ENCODE measurements at regions not wholly inside any gene's neighbourhood (a gene's known extent, or its start where the extent isn't known, plus 50 kb on each side); places are given as distances from the start of the nearest gene placed in this dataset.

DNA sequence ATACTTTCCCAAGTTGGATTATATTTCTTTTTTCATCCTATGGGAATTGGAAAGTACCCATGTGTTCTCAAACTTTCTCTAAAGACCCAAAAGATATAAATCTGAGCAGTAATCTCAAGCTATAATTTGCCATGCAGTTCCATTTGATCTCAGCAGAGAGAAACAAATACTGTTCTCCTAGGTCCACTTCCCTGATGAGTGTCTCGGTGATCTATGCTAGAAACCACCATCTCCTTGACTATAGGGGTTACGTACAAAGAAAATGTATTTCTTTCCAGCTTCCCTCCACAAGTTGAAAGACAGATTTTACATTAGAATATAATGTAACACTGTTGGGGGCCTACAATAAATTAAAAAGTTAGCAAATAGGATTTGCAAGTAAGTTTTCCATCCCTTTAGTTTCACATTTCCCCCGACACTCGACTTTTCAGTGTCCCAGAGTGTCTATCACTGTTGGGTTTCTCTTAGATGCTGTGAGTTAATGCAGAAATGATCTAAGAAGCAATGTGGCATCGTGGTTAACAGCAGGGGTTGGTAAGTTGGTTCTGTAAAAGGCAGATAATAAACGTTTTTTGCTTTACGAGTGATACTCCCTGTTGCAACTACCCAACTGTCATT, 465.1 kb upstream of the CFAP20DC start:
- Histone ChIP-seq H3K27me3 (ENCODE audit: control insufficient read depth in 4 of 4, insufficient read depth in 4 of 4, low read length in 3 of 4) (no peaks in the 10 kb centered on the region), H3K9me3 (ENCODE audit: control insufficient read depth in 4 of 4, low read length in 3 of 4) (no peaks in the 10 kb centered on the region), H3K4me1 (ENCODE audit: control insufficient read depth in 4 of 4, insufficient read depth in 4 of 4, low read length in 3 of 4) (no peaks in the 10 kb centered on the region), H3K4me3 (ENCODE audit: low read depth in 1 of 3, low read length in 3 of 3) (no peak overlapping the region), H3K9ac (ENCODE audit: low read depth in 1 of 2, low read length in 2 of 2) (no peak overlapping the region), H3K27ac (ENCODE audit: low read depth in 1 of 2, low read length in 2 of 2) (no peak overlapping the region), H3K36me3 (ENCODE audit: control insufficient read depth in 4 of 4, insufficient read depth in 3 of 4, low read depth in 1 of 4, low read length in 3 of 4) (no peaks in the 10 kb centered on the region)
- no peak for TF ChIP-seq FOXA2 (IDR thresholded peaks at IDR 0.05)
- TF ChIP-seq TAF1 (conservative IDR thresholded peaks at IDR 0.05) = no peak
- no peak for TF ChIP-seq HNF4A (conservative IDR thresholded peaks at IDR 0.05)
- no peak for TF ChIP-seq FOXA1 (IDR thresholded peaks at IDR 0.05)
- TF ChIP-seq, protein P1, sequence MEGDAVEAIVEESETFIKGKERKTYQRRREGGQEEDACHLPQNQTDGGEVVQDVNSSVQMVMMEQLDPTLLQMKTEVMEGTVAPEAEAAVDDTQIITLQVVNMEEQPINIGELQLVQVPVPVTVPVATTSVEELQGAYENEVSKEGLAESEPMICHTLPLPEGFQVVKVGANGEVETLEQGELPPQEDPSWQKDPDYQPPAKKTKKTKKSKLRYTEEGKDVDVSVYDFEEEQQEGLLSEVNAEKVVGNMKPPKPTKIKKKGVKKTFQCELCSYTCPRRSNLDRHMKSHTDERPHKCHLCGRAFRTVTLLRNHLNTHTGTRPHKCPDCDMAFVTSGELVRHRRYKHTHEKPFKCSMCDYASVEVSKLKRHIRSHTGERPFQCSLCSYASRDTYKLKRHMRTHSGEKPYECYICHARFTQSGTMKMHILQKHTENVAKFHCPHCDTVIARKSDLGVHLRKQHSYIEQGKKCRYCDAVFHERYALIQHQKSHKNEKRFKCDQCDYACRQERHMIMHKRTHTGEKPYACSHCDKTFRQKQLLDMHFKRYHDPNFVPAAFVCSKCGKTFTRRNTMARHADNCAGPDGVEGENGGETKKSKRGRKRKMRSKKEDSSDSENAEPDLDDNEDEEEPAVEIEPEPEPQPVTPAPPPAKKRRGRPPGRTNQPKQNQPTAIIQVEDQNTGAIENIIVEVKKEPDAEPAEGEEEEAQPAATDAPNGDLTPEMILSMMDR (IDR thresholded peaks at IDR 0.05; ENCODE audit: low read depth, low read length, missing input control) = no peak
- TF ChIP-seq RAD21 (IDR thresholded peaks at IDR 0.05) = no peak
- no peak for TF ChIP-seq SP1 (IDR thresholded peaks at IDR 0.05)
- TF ChIP-seq JUND (IDR thresholded peaks at IDR 0.05) = no peak
- no peak for TF ChIP-seq NR2F2 (IDR thresholded peaks at IDR 0.05)
- TF ChIP-seq EGR1 (IDR thresholded peaks at IDR 0.05; ENCODE audit: low read depth in 2 of 2) = no peak
- TF ChIP-seq, protein P2, sequence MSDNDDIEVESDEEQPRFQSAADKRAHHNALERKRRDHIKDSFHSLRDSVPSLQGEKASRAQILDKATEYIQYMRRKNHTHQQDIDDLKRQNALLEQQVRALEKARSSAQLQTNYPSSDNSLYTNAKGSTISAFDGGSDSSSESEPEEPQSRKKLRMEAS (IDR thresholded peaks at IDR 0.05) = no peak
- no peak for TF ChIP-seq RXRA (IDR thresholded peaks at IDR 0.05)
- WGBS = 62% methylated on average over 7 of the region's 7 CpGs
- DNase-seq (ENCODE audit: low spot score) = no peak

DNA sequence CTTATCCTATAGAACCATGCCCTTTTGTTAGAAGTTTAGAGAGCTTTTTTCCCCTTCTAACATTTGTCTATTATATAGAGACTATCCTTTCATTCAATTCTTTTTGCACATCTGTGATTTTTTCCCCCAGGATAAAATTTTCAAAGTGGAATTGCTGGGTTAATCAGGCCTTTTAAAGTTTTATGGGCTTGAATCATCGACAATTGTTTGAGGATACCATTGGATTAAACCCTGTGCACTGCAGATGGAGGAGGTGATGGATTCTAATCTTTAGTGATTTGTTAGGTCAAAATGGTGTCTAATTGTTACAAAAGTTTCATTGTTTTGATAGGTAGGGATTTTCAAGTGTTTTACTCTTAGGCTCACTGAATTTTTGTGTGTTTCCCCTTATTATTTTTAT, 463.7 kb upstream of the CFAP20DC start:
- whole genome bisulfite sequencing = 79% methylated on average over 1 of the region's 1 CpG
- DNase-seq (ENCODE audit: low spot score) = no peak
- H3K4me1 ChIP-seq (ENCODE audit: control insufficient read depth in 4 of 4, insufficient read depth in 4 of 4, low read length in 3 of 4) = no peaks in the 10 kb centered on the region
- H3K27me3 ChIP-seq (ENCODE audit: control insufficient read depth in 4 of 4, insufficient read depth in 4 of 4, low read length in 3 of 4) = no peaks in the 10 kb centered on the region
- no peak for TF ChIP-seq NR2F2 (IDR thresholded peaks at IDR 0.05)
- TF ChIP-seq HNF4G (IDR thresholded peaks at IDR 0.05) = no peak
- no peak for TF ChIP-seq RXRA (IDR thresholded peaks at IDR 0.05)
- TF ChIP-seq FOXA1 (IDR thresholded peaks at IDR 0.05) = no peak
- no peak for TF ChIP-seq HNF4A (conservative IDR thresholded peaks at IDR 0.05)
- no peak for TF ChIP-seq FOXA2 (IDR thresholded peaks at IDR 0.05)
- TF ChIP-seq, protein P3, sequence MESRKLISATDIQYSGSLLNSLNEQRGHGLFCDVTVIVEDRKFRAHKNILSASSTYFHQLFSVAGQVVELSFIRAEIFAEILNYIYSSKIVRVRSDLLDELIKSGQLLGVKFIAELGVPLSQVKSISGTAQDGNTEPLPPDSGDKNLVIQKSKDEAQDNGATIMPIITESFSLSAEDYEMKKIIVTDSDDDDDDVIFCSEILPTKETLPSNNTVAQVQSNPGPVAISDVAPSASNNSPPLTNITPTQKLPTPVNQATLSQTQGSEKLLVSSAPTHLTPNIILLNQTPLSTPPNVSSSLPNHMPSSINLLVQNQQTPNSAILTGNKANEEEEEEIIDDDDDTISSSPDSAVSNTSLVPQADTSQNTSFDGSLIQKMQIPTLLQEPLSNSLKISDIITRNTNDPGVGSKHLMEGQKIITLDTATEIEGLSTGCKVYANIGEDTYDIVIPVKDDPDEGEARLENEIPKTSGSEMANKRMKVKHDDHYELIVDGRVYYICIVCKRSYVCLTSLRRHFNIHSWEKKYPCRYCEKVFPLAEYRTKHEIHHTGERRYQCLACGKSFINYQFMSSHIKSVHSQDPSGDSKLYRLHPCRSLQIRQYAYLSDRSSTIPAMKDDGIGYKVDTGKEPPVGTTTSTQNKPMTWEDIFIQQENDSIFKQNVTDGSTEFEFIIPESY (IDR thresholded peaks at IDR 0.05) = no peak
- TF ChIP-seq, protein P4, sequence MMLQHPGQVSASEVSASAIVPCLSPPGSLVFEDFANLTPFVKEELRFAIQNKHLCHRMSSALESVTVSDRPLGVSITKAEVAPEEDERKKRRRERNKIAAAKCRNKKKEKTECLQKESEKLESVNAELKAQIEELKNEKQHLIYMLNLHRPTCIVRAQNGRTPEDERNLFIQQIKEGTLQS (IDR thresholded peaks at IDR 0.05) = no peak
- no peak for TF ChIP-seq SP1 (IDR thresholded peaks at IDR 0.05)
- TF ChIP-seq, protein P2 (IDR thresholded peaks at IDR 0.05) = no peak
- no peak for TF ChIP-seq GABPA (IDR thresholded peaks at IDR 0.05 in 1 of 2, conservative IDR thresholded peaks at IDR 0.05 in 1 of 2)
- TF ChIP-seq YY1 (IDR thresholded peaks at IDR 0.05) = no peak
- TF ChIP-seq, protein P1 (IDR thresholded peaks at IDR 0.05; ENCODE audit: low read depth, low read length, missing input control) = no peak
- no peak for TF ChIP-seq RAD21 (IDR thresholded peaks at IDR 0.05)
- TF ChIP-seq TAF1 (conservative IDR thresholded peaks at IDR 0.05) = no peak
- no peak for TF ChIP-seq REST (IDR thresholded peaks at IDR 0.05)
- TF ChIP-seq JUND (IDR thresholded peaks at IDR 0.05) = no peak
- H3K27ac ChIP-seq (ENCODE audit: low read depth in 1 of 2, low read length in 2 of 2) = no peak overlapping the region
- H3K36me3 ChIP-seq (ENCODE audit: control insufficient read depth in 4 of 4, insufficient read depth in 3 of 4, low read depth in 1 of 4, low read length in 3 of 4) = no peaks in the 10 kb centered on the region
- no peaks in the 10 kb centered on the region for H3K9me3 ChIP-seq (ENCODE audit: control insufficient read depth in 4 of 4, low read length in 3 of 4)
- no peak overlapping the region for H3K9ac ChIP-seq (ENCODE audit: low read depth in 1 of 2, low read length in 2 of 2)
- H3K4me3 ChIP-seq (ENCODE audit: low read depth in 1 of 3, low read length in 3 of 3) = no peak overlapping the region
